ENCODE measurements at regions not wholly inside any gene's neighbourhood (a gene's known extent, or its start where the extent isn't known, plus 50 kb on each side); places are given as distances from the start of the nearest gene placed in this dataset.

- DNase-seq (ENCODE audit: low spot score), result no peak
- TF ChIP-seq, protein P1, sequence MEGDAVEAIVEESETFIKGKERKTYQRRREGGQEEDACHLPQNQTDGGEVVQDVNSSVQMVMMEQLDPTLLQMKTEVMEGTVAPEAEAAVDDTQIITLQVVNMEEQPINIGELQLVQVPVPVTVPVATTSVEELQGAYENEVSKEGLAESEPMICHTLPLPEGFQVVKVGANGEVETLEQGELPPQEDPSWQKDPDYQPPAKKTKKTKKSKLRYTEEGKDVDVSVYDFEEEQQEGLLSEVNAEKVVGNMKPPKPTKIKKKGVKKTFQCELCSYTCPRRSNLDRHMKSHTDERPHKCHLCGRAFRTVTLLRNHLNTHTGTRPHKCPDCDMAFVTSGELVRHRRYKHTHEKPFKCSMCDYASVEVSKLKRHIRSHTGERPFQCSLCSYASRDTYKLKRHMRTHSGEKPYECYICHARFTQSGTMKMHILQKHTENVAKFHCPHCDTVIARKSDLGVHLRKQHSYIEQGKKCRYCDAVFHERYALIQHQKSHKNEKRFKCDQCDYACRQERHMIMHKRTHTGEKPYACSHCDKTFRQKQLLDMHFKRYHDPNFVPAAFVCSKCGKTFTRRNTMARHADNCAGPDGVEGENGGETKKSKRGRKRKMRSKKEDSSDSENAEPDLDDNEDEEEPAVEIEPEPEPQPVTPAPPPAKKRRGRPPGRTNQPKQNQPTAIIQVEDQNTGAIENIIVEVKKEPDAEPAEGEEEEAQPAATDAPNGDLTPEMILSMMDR (IDR thresholded peaks at IDR 0.05; ENCODE audit: extremely low read depth, missing control alignments), result no peak
Measured at GRCh38 chr14:56040121-56040520, 78.1 kb upstream of the PELI2 start.

GRCh38 chr14:56044196-56044595 is 74.0 kb upstream of the PELI2 start:
- DNase-seq (ENCODE audit: low spot score), result no peak
- TF ChIP-seq, protein P1 (IDR thresholded peaks at IDR 0.05; ENCODE audit: extremely low read depth, missing control alignments), result no peak

GRCh38 chr14:56046546-56046945 is 71.7 kb upstream of the PELI2 start:
- no peak for DNase-seq (ENCODE audit: low spot score)

GRCh38 chr14:56046996-56047395 is 71.2 kb upstream of the PELI2 start:
- DNase-seq (ENCODE audit: low spot score), result no peak
- TF ChIP-seq, protein P1 (IDR thresholded peaks at IDR 0.05; ENCODE audit: extremely low read depth, missing control alignments), result no peak

More at GRCh38 chr14:56046546-56046945, 71.7 kb upstream of the PELI2 start:
- TF ChIP-seq, protein P1 (IDR thresholded peaks at IDR 0.05; ENCODE audit: extremely low read depth, missing control alignments), result no peak

DNA sequence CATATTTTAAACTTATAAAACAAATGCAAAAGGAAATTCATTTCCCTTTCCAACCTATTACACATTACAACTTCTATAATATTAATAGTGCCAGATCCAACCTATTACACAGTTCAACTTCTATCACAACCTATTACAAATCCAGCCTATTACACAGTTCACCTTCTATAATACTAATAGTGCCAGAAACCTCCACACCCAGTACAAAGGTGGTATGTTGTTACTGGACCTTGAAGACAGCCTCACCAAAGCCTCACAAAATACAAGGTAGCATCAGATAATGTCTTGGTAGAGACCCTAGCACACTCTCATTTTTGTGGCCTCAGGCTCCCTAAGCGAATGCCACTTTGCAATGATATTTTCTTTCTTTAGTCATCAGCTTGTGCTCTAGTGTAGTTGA is 68.7 kb upstream of the PELI2 start:
- DNase-seq (ENCODE audit: low spot score), result no peak

DNA sequence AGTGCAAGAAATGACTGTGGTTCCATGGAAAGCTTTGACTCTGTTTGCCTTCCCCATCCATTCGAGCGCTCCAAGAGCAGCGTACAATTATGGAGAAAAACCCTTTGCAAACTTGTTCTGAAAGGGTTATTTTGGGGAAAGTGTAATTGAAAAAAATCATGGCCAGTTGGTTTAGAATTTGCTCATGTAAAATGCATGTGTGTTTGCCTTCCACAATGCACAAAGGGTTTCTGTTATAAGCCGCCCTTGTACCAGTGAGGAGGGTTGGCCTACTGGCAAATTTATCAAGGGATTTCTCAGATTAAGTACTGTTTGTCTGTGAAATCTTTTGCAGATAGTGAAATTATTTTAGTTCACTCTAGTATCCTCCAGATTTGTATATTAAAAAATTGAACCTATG is 62.7 kb upstream of the PELI2 start:
- TF ChIP-seq, protein P1 (IDR thresholded peaks at IDR 0.05; ENCODE audit: extremely low read depth, missing control alignments), result no peak
- DNase-seq (ENCODE audit: low spot score), result no peak

More for the DNA sequence above, 68.7 kb upstream of the PELI2 start:
- TF ChIP-seq, protein P1 (IDR thresholded peaks at IDR 0.05; ENCODE audit: extremely low read depth, missing control alignments), result no peak

GRCh38 chr14:56056031-56056430 is 62.2 kb upstream of the PELI2 start:
- TF ChIP-seq, protein P1 (IDR thresholded peaks at IDR 0.05; ENCODE audit: extremely low read depth, missing control alignments), result no peak
- no peak for DNase-seq (ENCODE audit: low spot score)
